ENCODE measurements at regions not wholly inside any gene's neighbourhood (a gene's known extent, or its start where the extent isn't known, plus 50 kb on each side); places are given as distances from the start of the nearest gene placed in this dataset.

- Mint-ChIP-seq H3K27me3 (ENCODE audit: unreplicated experiment) (no peaks in the 10 kb centered on the region), H3K9me3 (ENCODE audit: unreplicated experiment) (no peaks in the 10 kb centered on the region), H3K36me3 (ENCODE audit: unreplicated experiment) (no peaks in the 10 kb centered on the region), H3K4me3 (ENCODE audit: unreplicated experiment) (no peak overlapping the region), H3K4me1 (ENCODE audit: low read depth, unreplicated experiment) (no peaks in the 10 kb centered on the region), H3K27ac (ENCODE audit: unreplicated experiment) (no peak overlapping the region)
- no peak for DNase-seq
- TF ChIP-seq CTCF (IDR thresholded peaks at IDR 0.05; ENCODE audit: partially characterized antibody, unreplicated experiment): no peak
Measured at GRCh38 chr2:78910376-78910775, 115.1 kb upstream of the REG3G start.

GRCh38 chr2:78913257-78913656, 112.2 kb upstream of the REG3G start:
- no peak for TF ChIP-seq CTCF (IDR thresholded peaks at IDR 0.05; ENCODE audit: partially characterized antibody, unreplicated experiment)
- Mint-ChIP-seq H3K9me3 (ENCODE audit: unreplicated experiment) (no peaks in the 10 kb centered on the region), H3K27me3 (ENCODE audit: unreplicated experiment) (no peaks in the 10 kb centered on the region), H3K4me1 (ENCODE audit: low read depth, unreplicated experiment) (no peaks in the 10 kb centered on the region), H3K27ac (ENCODE audit: unreplicated experiment) (no peak overlapping the region), H3K4me3 (ENCODE audit: unreplicated experiment) (no peak overlapping the region), H3K36me3 (ENCODE audit: unreplicated experiment) (no peaks in the 10 kb centered on the region)
- no peak for DNase-seq

- no peaks in the 10 kb centered on the region for H3K27me3 Mint-ChIP-seq (ENCODE audit: unreplicated experiment)
- no peaks in the 10 kb centered on the region for H3K4me1 Mint-ChIP-seq (ENCODE audit: low read depth, unreplicated experiment)
- H3K9me3 Mint-ChIP-seq (ENCODE audit: unreplicated experiment): peaks cover 3% of the 10 kb centered on the region
- TF ChIP-seq CTCF (IDR thresholded peaks at IDR 0.05; ENCODE audit: partially characterized antibody, unreplicated experiment): no peak
- H3K36me3 Mint-ChIP-seq (ENCODE audit: unreplicated experiment): no peaks in the 10 kb centered on the region
- H3K4me3 Mint-ChIP-seq (ENCODE audit: unreplicated experiment): no peak overlapping the region
- no peak overlapping the region for H3K27ac Mint-ChIP-seq (ENCODE audit: unreplicated experiment)
- no peak for DNase-seq
Measured at GRCh38 chr2:78925258-78925657, 100.2 kb upstream of the REG3G start.

- no peak overlapping the region for H3K27ac Mint-ChIP-seq (ENCODE audit: unreplicated experiment)
- no peaks in the 10 kb centered on the region for H3K27me3 Mint-ChIP-seq (ENCODE audit: unreplicated experiment)
- no peaks in the 10 kb centered on the region for H3K36me3 Mint-ChIP-seq (ENCODE audit: unreplicated experiment)
- H3K9me3 Mint-ChIP-seq (ENCODE audit: unreplicated experiment): peaks cover 3% of the 10 kb centered on the region
- no peaks in the 10 kb centered on the region for H3K4me1 Mint-ChIP-seq (ENCODE audit: low read depth, unreplicated experiment)
- DNase-seq: no peak
- H3K4me3 Mint-ChIP-seq (ENCODE audit: unreplicated experiment): no peak overlapping the region
- no peak for TF ChIP-seq CTCF (IDR thresholded peaks at IDR 0.05; ENCODE audit: partially characterized antibody, unreplicated experiment)
Measured at GRCh38 chr2:78928502-78928901, 97.0 kb upstream of the REG3G start.

GRCh38 chr2:78940998-78941397, 84.5 kb upstream of the REG3G start:
- H3K9me3 Mint-ChIP-seq (ENCODE audit: unreplicated experiment): no peaks in the 10 kb centered on the region
- no peaks in the 10 kb centered on the region for H3K27me3 Mint-ChIP-seq (ENCODE audit: unreplicated experiment)
- H3K36me3 Mint-ChIP-seq (ENCODE audit: unreplicated experiment): no peaks in the 10 kb centered on the region
- H3K4me3 Mint-ChIP-seq (ENCODE audit: unreplicated experiment): no peak overlapping the region
- no peak for DNase-seq
- TF ChIP-seq CTCF (IDR thresholded peaks at IDR 0.05; ENCODE audit: partially characterized antibody, unreplicated experiment): no peak
- no peaks in the 10 kb centered on the region for H3K4me1 Mint-ChIP-seq (ENCODE audit: low read depth, unreplicated experiment)
- no peak overlapping the region for H3K27ac Mint-ChIP-seq (ENCODE audit: unreplicated experiment)
